K562 (cell line): ENCODE measurements at regions not wholly inside any gene's neighbourhood (a gene's known extent, or its start where the extent isn't known, plus 50 kb on each side); places are given as distances from the start of the nearest gene placed in this dataset.

Experiments
- ARHGAP35 ChIP-seq: fragments of 450-650 bp; IDR thresholded peaks from 2 replicates; pipeline ENCODE4 v1.6.1; 2018; ENCODE audit not compliant: partially characterized antibody
- ATF1 ChIP-seq, 2 experiments: fragments of 450-650 bp in 1 of 2; IDR thresholded peaks; 2 replicates each; pipeline ENCODE4 v1.6.1; 2016; ENCODE audit warnings: missing compliant biosample characterization in 1 of 2, missing genetic modification characterization in 1 of 2
- CHD2 ChIP-seq: IDR thresholded peaks from 2 replicates; pipeline ENCODE4 v1.6.1; 2011; ENCODE audit warnings: low read depth, low read length
- ETV5 ChIP-seq: sonication (generic); formaldehyde crosslinking; IDR thresholded peaks from 2 replicates; pipeline ENCODE4 v1.4.0; 2020; ENCODE audit warnings: low read depth, mild to moderate bottlenecking, missing genetic modification reagents
- GTF2F1 ChIP-seq: IDR thresholded peaks from 2 replicates; pipeline ENCODE4 v1.6.1; 2011; ENCODE audit warnings: low read depth, low read length, improper control_type of control experiment
- MITF ChIP-seq: IDR thresholded peaks from 2 replicates; pipeline ENCODE4 v1.6.1; 2014; ENCODE audit warnings: antibody characterized with exemption
- MTF1 ChIP-seq: fragments of 250-450 bp; sonication (Bioruptor Pico); IDR thresholded peaks from 2 replicates; pipeline ENCODE4 v1.9.0; 2021; ENCODE audit warnings: moderate library complexity, mild to moderate bottlenecking, inconsistent platforms, borderline replicate concordance
- PHB ChIP-seq: fragments of 250-450 bp; sonication (Bioruptor Pico); IDR thresholded peaks from 2 replicates; pipeline ENCODE4 v1.5.0; 2021
- PKNOX1 ChIP-seq: fragments of 450-650 bp; IDR thresholded peaks from 2 replicates; pipeline ENCODE4 v1.6.1; 2016
- RBFOX2 ChIP-seq: fragments of 200-400 bp; formaldehyde crosslinking; IDR thresholded peaks from 2 replicates; pipeline ENCODE4 v1.6.1; 2017; ENCODE audit warnings: low read depth, mild to moderate bottlenecking, low read length, moderate library complexity
- RBM25 ChIP-seq: fragments of 200-400 bp; formaldehyde crosslinking; IDR thresholded peaks from 2 replicates; pipeline ENCODE4 v1.6.1; 2018; ENCODE audit warnings: low read length, low read depth, moderate library complexity; ENCODE audit not compliant: severe bottlenecking
- RCOR1 ChIP-seq, 2 experiments: IDR thresholded peaks; 2 replicates each; pipeline ENCODE4 v1.6.1; 2012; ENCODE audit warnings: low read depth in 2 of 2, low read length in 2 of 2, borderline replicate concordance in 1 of 2, improper control_type of control experiment in 1 of 2
- TFAM ChIP-seq: fragments of 250-450 bp; sonication (Bioruptor Pico); conservative IDR thresholded peaks from 2 replicates; pipeline ENCODE4 v1.5.0; 2021; ENCODE audit warnings: mild to moderate bottlenecking, moderate library complexity
- ZBTB5 ChIP-seq: fragments of 450-650 bp; IDR thresholded peaks from 2 replicates; pipeline ENCODE4 v1.6.1; 2017; ENCODE audit warnings: antibody characterized with exemption
- ZC3H11A ChIP-seq: IDR thresholded peaks from 2 replicates; pipeline ENCODE4 v1.6.1; 2012; ENCODE audit warnings: low read depth, low read length, improper control_type of control experiment
- ZNF124 ChIP-seq: sonication (generic); formaldehyde crosslinking; IDR thresholded peaks from 2 replicates; pipeline ENCODE4 v1.8.1; 2022; ENCODE audit warnings: missing genetic modification reagents
- ZNF133 ChIP-seq: fragments of 250-450 bp; sonication (Bioruptor Pico); IDR thresholded peaks from 2 replicates; pipeline ENCODE4 v1.4.0; 2020; ENCODE audit warnings: mild to moderate bottlenecking
- ZNF639 ChIP-seq, 2 experiments: fragments of 200-800 bp in 1 of 2; sonication (Bioruptor generic) in 1 of 2; sonication (generic) in 1 of 2; formaldehyde crosslinking in 1 of 2; IDR thresholded peaks in 1 of 2; conservative IDR thresholded peaks in 1 of 2; 2 replicates each; pipeline versions ENCODE4 v1.5.0 to v1.6.1; 2016 to 2020; ENCODE audit warnings: missing compliant biosample characterization in 1 of 2, missing genetic modification characterization in 1 of 2, missing genetic modification reagents in 1 of 2
- TF ChIP-seq, protein P1 (sequence below), 2 experiments: fragments of 450-650 bp in 1 of 2; IDR thresholded peaks; 2 replicates each; pipeline ENCODE4 v1.6.1; 2011 to 2017; ENCODE audit warnings: low read depth in 2 of 2, antibody characterized with exemption in 1 of 2, borderline replicate concordance in 1 of 2, low read length in 1 of 2, mild to moderate bottlenecking in 1 of 2, mixed read lengths in 1 of 2; ENCODE audit not compliant: control insufficient read depth in 1 of 2

GRCh38 chr2:208565690-208566416 is 159.3 kb downstream of the PTH2R start (continued):
- TF ChIP-seq, protein P1, sequence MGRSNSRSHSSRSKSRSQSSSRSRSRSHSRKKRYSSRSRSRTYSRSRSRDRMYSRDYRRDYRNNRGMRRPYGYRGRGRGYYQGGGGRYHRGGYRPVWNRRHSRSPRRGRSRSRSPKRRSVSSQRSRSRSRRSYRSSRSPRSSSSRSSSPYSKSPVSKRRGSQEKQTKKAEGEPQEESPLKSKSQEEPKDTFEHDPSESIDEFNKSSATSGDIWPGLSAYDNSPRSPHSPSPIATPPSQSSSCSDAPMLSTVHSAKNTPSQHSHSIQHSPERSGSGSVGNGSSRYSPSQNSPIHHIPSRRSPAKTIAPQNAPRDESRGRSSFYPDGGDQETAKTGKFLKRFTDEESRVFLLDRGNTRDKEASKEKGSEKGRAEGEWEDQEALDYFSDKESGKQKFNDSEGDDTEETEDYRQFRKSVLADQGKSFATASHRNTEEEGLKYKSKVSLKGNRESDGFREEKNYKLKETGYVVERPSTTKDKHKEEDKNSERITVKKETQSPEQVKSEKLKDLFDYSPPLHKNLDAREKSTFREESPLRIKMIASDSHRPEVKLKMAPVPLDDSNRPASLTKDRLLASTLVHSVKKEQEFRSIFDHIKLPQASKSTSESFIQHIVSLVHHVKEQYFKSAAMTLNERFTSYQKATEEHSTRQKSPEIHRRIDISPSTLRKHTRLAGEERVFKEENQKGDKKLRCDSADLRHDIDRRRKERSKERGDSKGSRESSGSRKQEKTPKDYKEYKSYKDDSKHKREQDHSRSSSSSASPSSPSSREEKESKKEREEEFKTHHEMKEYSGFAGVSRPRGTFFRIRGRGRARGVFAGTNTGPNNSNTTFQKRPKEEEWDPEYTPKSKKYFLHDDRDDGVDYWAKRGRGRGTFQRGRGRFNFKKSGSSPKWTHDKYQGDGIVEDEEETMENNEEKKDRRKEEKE (IDR thresholded peaks at IDR 0.05; ENCODE audit: borderline replicate concordance in 1 of 2, control insufficient read depth in 1 of 2, low read depth in 2 of 2, low read length in 1 of 2) = no peak
- no peak for TF ChIP-seq MTF1 (CRISPR knock-in tag)
- TF ChIP-seq ETV5 = no peak
- no peak for TF ChIP-seq RBFOX2
- no peak for TF ChIP-seq GTF2F1
- no peak for TF ChIP-seq CHD2
- no peak for TF ChIP-seq ZNF639 (CRISPR knock-in tag; conservative IDR thresholded peaks at IDR 0.05 in 1 of 2, IDR thresholded peaks at IDR 0.05 in 1 of 2)
- no peak for TF ChIP-seq TFAM (CRISPR knock-in tag)
- no peak for TF ChIP-seq MITF
- no peak for TF ChIP-seq RCOR1 (IDR thresholded peaks at IDR 0.05; ENCODE audit: borderline replicate concordance in 1 of 2, low read depth in 2 of 2, low read length in 2 of 2)
- TF ChIP-seq PKNOX1 = no peak
- no peak for TF ChIP-seq ATF1 (CRISPR knock-in tag; IDR thresholded peaks at IDR 0.05)
- no peak for TF ChIP-seq ATF1 (tag; IDR thresholded peaks at IDR 0.05)
- no peak for TF ChIP-seq ZC3H11A
- no peak for TF ChIP-seq PHB (CRISPR knock-in tag)
- no peak for TF ChIP-seq ZNF133 (CRISPR knock-in tag)
- no peak for TF ChIP-seq RBM25
- TF ChIP-seq ARHGAP35 = no peak
- no peak for TF ChIP-seq ZNF124 (CRISPR knock-in tag)
- TF ChIP-seq ZBTB5 = no peak
